ENCODE measurements at regions not wholly inside any gene's neighbourhood (a gene's known extent, or its start where the extent isn't known, plus 50 kb on each side); places are given as distances from the start of the nearest gene placed in this dataset.

DNA sequence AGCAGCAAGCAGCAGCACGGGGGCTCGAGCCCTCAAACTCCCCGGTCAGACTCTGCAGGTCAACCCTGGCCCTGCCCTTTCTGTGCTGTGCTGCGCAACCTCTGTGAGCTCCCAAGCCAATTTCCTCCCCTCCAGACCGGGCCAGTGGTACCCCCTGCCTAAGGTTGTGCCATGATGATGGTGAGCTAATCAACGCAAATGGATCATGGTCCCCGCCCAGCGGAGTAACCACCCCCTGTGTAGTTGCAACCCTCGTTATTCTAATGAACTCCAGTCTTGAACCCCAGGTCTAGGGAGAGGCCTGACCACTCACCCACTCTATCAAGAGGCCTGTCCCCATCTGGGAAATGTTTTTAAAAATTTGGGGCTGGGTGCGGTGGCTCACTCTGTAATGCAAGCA is 201.8 kb upstream of the FOXF1 start:
- TF ChIP-seq, protein P1, sequence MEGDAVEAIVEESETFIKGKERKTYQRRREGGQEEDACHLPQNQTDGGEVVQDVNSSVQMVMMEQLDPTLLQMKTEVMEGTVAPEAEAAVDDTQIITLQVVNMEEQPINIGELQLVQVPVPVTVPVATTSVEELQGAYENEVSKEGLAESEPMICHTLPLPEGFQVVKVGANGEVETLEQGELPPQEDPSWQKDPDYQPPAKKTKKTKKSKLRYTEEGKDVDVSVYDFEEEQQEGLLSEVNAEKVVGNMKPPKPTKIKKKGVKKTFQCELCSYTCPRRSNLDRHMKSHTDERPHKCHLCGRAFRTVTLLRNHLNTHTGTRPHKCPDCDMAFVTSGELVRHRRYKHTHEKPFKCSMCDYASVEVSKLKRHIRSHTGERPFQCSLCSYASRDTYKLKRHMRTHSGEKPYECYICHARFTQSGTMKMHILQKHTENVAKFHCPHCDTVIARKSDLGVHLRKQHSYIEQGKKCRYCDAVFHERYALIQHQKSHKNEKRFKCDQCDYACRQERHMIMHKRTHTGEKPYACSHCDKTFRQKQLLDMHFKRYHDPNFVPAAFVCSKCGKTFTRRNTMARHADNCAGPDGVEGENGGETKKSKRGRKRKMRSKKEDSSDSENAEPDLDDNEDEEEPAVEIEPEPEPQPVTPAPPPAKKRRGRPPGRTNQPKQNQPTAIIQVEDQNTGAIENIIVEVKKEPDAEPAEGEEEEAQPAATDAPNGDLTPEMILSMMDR (IDR thresholded peaks at IDR 0.05; ENCODE audit: insufficient read depth, low read length) = no peak
- DNase-seq (ENCODE audit: low read depth) = no peak

DNA sequence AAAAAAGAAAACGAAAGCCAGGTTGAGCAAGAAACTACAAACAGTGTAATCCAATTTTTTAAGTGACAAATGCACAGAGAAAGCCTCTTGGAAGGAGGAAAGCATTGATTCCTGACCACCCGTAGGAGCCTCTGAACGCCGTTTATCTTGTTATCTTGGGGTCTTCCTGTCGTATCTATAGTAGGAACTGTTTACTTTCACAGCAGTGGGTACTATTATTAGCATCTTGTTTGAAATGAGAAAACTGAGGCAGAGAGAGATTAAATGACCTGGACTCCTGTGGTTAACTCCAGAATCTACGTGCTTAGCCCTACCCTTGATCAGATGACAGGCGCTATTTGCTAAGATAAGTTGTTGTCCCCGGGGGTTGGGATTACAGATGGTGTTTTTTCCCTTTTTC is 196.7 kb upstream of the FOXF1 start:
- no peak overlapping the region for H3K4me3 ChIP-seq (ENCODE audit: low read depth, low read length)
- no peak for DNase-seq (ENCODE audit: low read depth)
- TF ChIP-seq, protein P1 (IDR thresholded peaks at IDR 0.05; ENCODE audit: insufficient read depth, low read length) = no peak

More for the DNA sequence above, 201.8 kb upstream of the FOXF1 start:
- no peak overlapping the region for H3K4me3 ChIP-seq (ENCODE audit: low read depth, low read length)

DNA sequence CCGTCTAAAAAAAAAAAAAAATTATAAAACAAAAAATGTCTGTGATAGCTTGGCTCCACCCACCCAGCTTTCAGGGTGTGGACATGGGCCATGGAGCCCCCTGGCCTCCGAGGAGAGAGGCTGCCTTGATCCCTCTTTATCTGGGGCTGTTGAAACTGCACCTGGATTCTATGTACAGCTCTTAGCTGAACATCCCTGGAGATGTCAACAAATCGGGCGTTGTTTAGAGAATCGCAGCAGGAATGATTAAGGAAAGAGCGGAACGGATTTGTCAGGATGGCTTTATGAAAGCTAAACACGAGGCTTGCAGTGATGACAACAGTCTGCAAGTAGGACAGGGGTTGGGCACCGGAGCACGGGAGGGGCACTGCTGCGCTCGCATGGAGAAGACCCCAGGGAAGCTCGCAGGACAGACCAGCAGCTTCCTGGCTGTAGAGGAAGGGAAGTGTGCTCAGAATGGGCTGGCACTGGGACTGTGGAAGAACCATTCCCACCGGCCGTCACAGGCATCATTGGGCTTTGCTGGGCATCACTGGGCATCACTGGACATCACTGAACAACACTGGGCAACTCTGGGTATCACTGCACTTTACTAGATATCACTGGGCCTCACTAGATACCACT is 195.8 kb upstream of the FOXF1 start:
- TF ChIP-seq, protein P1 (IDR thresholded peaks at IDR 0.05; ENCODE audit: insufficient read depth, low read length) = no peak
- no peak for DNase-seq (ENCODE audit: low read depth)
- H3K4me3 ChIP-seq (ENCODE audit: low read depth, low read length) = no peak overlapping the region

DNA sequence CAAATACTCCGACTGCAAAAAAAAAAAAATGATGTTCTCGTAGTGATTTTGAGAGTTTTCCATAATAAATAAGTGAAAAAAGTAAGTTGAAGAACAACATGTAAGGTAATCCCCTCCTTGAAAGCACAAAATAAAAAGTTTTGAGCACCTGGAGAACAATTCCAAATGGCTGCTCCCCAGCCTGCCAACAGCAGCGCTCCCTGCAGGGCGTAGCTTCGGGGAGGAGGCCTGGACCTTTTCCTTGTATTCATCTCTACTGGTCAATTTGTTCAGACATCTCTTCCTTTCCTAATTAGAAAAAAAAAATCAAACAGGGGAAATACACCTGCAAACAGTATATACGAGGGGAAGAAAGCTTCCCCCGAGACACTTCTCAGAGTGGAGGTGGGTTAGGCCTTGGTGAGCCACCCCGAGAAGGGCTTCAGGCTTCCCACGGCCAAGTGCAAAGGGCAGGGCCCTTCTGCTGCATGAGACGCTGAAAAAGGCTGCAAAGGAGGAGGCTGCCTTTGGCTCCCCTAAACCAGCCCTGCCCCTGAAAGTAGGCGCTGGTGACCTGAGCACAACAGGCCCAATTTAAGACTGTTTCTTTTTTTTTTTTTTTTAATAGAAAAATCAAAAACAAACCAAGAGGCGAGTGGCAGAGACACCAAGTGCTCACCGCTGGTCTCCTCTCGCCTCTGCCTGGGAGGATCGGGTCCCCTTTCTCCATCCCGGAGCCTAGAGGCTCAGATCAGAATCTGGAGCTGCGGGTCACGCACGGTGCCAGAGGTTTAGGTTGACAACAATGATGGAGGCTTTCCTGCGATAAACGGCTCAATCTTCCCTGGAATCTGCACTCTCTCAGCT is 193.1 kb upstream of the FOXF1 start:
- no peak overlapping the region for H3K4me3 ChIP-seq (ENCODE audit: low read depth, low read length)
- no peak for DNase-seq (ENCODE audit: low read depth)
- TF ChIP-seq, protein P1 (IDR thresholded peaks at IDR 0.05; ENCODE audit: insufficient read depth, low read length) = no peak

DNA sequence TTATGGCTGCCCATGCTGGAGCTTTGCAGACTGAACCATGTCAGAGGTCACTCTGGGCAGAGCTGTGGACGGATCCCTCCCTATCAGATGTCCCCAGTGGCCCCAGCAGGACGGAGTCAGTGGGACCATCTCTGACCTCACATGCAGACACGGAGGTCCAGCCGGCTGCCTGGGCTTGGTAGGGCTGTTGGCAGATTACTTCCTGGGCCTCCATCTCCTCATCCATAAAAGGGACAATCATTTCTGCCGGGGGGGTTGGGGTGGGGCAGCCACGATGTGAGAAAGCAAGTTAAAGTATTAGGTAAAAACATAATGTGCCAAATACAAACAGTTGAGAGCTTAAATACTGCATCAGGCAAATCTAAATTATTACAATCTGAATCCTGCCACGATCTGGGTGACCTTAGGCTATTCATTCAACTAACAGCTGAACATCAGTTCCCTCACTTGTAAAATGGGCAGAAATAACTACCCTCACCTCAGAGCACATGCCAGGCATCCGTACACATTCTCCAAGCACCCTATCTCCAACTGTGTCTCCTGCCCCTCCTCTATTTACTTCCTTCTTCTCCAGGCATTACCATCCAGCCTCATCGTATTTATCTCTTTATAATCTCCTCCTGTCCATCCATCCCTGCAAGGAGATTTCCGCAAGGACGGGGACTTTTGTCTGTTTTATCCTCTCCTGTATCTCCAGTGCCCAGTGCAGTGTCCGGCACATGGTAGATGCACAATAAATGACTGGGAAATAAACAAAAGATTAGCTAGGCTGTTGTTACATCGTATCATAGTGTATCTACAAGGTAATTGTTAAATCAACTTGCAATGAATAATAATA is 192.3 kb upstream of the FOXF1 start:
- TF ChIP-seq, protein P1 (IDR thresholded peaks at IDR 0.05; ENCODE audit: insufficient read depth, low read length) = no peak
- no peak for DNase-seq (ENCODE audit: low read depth)

DNA sequence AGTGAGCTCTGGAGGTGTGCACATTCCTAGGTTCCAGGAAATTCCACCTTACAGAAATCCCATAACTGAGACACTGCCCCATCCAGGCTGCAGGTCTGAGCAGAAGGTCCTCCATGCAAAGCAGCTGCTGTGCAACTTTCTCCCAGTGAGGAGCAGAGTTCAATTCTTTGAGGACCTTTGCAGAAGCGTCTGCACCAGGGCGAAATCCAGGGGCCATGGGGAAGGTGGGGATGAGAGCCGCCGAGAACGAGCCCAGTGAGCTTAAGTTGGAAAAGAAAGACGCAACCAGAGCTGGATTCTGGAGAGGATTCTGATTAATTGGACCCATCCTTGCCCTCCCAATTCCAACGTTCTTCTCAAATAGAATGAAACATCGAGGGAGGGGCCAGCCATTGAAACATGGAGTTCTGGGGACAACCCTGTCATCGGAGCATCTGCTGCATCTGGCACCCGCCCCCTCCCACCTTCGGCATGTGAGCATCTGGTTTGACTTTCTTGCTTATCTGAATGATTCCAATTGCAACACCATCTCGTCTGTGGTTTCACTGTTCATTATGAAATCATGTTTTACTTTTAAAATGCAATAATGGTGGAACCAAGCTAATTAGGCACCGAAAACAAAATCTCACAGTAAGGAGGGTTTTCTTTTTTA is 190.6 kb upstream of the FOXF1 start:
- H3K4me3 ChIP-seq (ENCODE audit: low read depth, low read length) = no peak overlapping the region
- peak; percentile 31 for DNase-seq (ENCODE audit: low read depth)

More for the DNA sequence above, 192.3 kb upstream of the FOXF1 start:
- H3K4me3 ChIP-seq (ENCODE audit: low read depth, low read length) = no peak overlapping the region

More for the DNA sequence above, 190.6 kb upstream of the FOXF1 start:
- TF ChIP-seq, protein P1 (IDR thresholded peaks at IDR 0.05; ENCODE audit: insufficient read depth, low read length) = no peak

Measured in fibroblast of the aortic adventitia (primary cell).